Stomach (tissue), 8 donors: ENCODE measurements at regions not wholly inside any gene's neighbourhood (a gene's known extent, or its start where the extent isn't known, plus 50 kb on each side); places are given as distances from the start of the nearest gene placed in this dataset.
A peak's percentile ranks its signal among the peaks of the same experiment; 100 is the strongest.

Experiments
- DNase-seq, 2 donors: peaks; one replicate each; pipeline versions ENCODE4 v3.0.0 to v3.0.0-alpha.2; 2013 to 2019
- H3K27ac ChIP-seq, 5 donors: fragments of 200-600 bp in 4 of 5; sonication (generic) in 4 of 5; one replicate each; pipeline ENCODE4 v1.5.1; 2013 to 2019; ENCODE audit warnings: mild to moderate bottlenecking in 1 of 5, moderate library complexity in 1 of 5
- H3K27me3 ChIP-seq, 3 donors: fragments of 200-600 bp; sonication (generic); one replicate each; pipeline ENCODE4 v1.5.1; 2017 to 2019; ENCODE audit warnings: mixed run types in 1 of 3
- H3K36me3 ChIP-seq, 4 donors: fragments of 200-600 bp; sonication (generic); 1 replicate in 3 of 4; 2 replicates in 1 of 4; pipeline ENCODE4 v1.5.1; 2016 to 2019
- H3K4me1 ChIP-seq, 4 donors: fragments of 200-600 bp; sonication (generic); one replicate each; pipeline ENCODE4 v1.5.1; 2016 to 2019
- H3K4me3 ChIP-seq, 4 donors: fragments of 200-600 bp; sonication (generic) in 3 of 4; one replicate each; pipeline ENCODE4 v1.5.1; 2016 to 2019; ENCODE audit warnings: mild to moderate bottlenecking in 1 of 4
- H3K9me3 ChIP-seq, 4 donors: fragments of 200-600 bp; sonication (generic); one replicate each; pipeline ENCODE4 v1.5.1; 2016 to 2019
- EP300 ChIP-seq: sonication (generic); formaldehyde crosslinking; IDR thresholded peaks from one replicate; pipeline ENCODE4 v1.6.1; 2017; ENCODE audit warnings: antibody characterized with exemption
- POLR2A ChIP-seq, 4 donors: fragments of 450-650 bp; IDR thresholded peaks; one replicate each; pipeline ENCODE4 v1.6.1; 2016; ENCODE audit warnings: antibody characterized with exemption in 4 of 4, control low read depth in 2 of 4, mild to moderate bottlenecking in 1 of 4, moderate library complexity in 1 of 4
- POLR2AphosphoS5 ChIP-seq, 3 donors: sonication (generic); formaldehyde crosslinking; IDR thresholded peaks; one replicate each; pipeline ENCODE4 v1.6.1; 2016; ENCODE audit warnings: antibody characterized with exemption in 3 of 3
- WGBS, 5 donors: extraction: QIAGEN DNeasy Blood & Tissue Kit in 3 of 5; methylation state at CpG; one replicate each; pipeline versions ENCODE4 v1.1.5 to v1.1.7; 2013 to 2018; 5-methylcytosine and 5-hydroxymethylcytosine counted together
- intact Hi-C: fragments of 100-400 bp; cut with DNase I; formaldehyde crosslinking; loops from one replicate; pipeline ENCODE4 v1.15.1; 2023; ENCODE audit warnings: low total_unique reads
- TF ChIP-seq, protein P1 (sequence below), 7 experiments: fragments of 450-650 bp in 4 of 7; fragments of 200-600 bp in 3 of 7; sonication (generic) in 3 of 7; IDR thresholded peaks; one replicate each; pipeline ENCODE4 v1.5.1; 2016 to 2019; ENCODE audit warnings: antibody characterized with exemption in 7 of 7, control low read depth in 2 of 7, mild to moderate bottlenecking in 1 of 7
- donor health status: healthy with polysubstance abuse.
- donor health status: Bipolar disorder and iron deficiency.
- donor health status: healthy.

DNA sequence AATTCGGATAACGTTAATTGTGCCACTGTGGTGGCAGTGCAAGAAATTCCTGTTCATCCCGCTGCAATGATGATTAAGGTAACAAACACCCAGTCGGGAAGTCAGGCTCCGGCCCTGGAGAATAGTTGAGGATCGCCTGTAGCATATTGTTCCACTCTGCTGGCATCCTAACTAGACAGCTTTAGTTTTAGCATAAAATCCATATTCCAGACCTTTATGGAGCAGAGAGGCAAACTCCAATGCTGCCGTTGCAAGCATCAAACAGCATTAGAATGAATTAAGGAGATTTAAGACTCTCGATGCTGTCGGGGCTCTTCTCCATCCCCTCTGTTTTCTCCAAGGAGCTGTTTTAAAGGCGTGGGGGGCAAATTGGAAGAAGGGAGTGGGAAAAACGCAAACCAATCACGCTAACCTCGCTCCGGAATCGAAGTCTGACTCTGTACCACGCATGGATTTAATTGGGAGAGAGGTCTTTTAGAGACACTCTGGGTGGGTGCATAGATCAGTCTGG, 660.4 kb downstream of the VRK1 start:
- peaks cover 5 to 13% (median 10%) of the 10 kb centered on the region in 4 donors for H3K9me3 ChIP-seq
- H3K27ac ChIP-seq = no peak overlapping the region
- peaks cover 0 to 41% (median 5%) of the 10 kb centered on the region in 3 donors for H3K27me3 ChIP-seq
- TF ChIP-seq POLR2AphosphoS5 (IDR thresholded peaks at IDR 0.05) (no peak), EP300 (no peak), POLR2A (IDR thresholded peaks at IDR 0.05) (no peak)
- TF ChIP-seq, protein P1, sequence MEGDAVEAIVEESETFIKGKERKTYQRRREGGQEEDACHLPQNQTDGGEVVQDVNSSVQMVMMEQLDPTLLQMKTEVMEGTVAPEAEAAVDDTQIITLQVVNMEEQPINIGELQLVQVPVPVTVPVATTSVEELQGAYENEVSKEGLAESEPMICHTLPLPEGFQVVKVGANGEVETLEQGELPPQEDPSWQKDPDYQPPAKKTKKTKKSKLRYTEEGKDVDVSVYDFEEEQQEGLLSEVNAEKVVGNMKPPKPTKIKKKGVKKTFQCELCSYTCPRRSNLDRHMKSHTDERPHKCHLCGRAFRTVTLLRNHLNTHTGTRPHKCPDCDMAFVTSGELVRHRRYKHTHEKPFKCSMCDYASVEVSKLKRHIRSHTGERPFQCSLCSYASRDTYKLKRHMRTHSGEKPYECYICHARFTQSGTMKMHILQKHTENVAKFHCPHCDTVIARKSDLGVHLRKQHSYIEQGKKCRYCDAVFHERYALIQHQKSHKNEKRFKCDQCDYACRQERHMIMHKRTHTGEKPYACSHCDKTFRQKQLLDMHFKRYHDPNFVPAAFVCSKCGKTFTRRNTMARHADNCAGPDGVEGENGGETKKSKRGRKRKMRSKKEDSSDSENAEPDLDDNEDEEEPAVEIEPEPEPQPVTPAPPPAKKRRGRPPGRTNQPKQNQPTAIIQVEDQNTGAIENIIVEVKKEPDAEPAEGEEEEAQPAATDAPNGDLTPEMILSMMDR (IDR thresholded peaks at IDR 0.05) = no peak
- H3K36me3 ChIP-seq = no peaks in the 10 kb centered on the region
- DNase-seq = no peak
- 82 to 88% (median 86%) methylated on average over 16 of the region's 16 CpGs for WGBS, 5 donors
- no peak overlapping the region for H3K4me3 ChIP-seq
- intact Hi-C loops = no loop called here
- H3K4me1 ChIP-seq = peaks cover 0 to 16% (median 6%) of the 10 kb centered on the region in 4 donors

DNA sequence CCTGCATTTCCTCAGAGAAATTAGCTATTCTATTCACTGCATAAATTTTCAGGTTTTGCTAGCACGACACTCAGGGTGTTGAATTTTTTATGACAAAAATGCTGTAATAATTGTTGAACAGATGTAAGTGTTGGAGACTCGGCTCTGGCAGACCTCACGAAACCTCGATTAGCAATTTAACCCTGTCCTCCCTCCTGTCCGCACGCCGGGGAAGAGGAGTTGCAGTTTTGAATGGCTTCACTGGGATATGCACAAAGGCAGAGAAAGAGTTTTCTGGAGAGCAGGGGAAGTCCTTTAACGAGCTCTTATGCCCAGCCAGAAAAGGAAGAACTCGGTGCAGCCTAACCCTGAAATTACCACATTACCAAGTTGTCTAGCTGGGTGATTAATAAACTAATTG, 661.1 kb downstream of the VRK1 start:
- no peak for DNase-seq
- intact Hi-C loops = no loop called here
- TF ChIP-seq, protein P1 (IDR thresholded peaks at IDR 0.05) = no peak
- TF ChIP-seq POLR2AphosphoS5 (IDR thresholded peaks at IDR 0.05) (no peak), POLR2A (IDR thresholded peaks at IDR 0.05) (no peak), EP300 (no peak)
- WGBS, 5 donors = 42 to 58% (median 54%) methylated on average over 9 of the region's 9 CpGs
- H3K27me3 ChIP-seq = peaks cover 0 to 41% (median 5%) of the 10 kb centered on the region in 3 donors
- peaks cover 5 to 16% (median 12%) of the 10 kb centered on the region in 4 donors for H3K9me3 ChIP-seq
- H3K4me1 ChIP-seq = peaks cover 0 to 16% (median 6%) of the 10 kb centered on the region in 4 donors
- peak overlapping the region; percentile 29 to 32 (median 31) for H3K4me3 ChIP-seq
- peak overlapping the region in 2 of 5 donors; percentile 33 to 38 for H3K27ac ChIP-seq
- no peaks in the 10 kb centered on the region for H3K36me3 ChIP-seq

DNA sequence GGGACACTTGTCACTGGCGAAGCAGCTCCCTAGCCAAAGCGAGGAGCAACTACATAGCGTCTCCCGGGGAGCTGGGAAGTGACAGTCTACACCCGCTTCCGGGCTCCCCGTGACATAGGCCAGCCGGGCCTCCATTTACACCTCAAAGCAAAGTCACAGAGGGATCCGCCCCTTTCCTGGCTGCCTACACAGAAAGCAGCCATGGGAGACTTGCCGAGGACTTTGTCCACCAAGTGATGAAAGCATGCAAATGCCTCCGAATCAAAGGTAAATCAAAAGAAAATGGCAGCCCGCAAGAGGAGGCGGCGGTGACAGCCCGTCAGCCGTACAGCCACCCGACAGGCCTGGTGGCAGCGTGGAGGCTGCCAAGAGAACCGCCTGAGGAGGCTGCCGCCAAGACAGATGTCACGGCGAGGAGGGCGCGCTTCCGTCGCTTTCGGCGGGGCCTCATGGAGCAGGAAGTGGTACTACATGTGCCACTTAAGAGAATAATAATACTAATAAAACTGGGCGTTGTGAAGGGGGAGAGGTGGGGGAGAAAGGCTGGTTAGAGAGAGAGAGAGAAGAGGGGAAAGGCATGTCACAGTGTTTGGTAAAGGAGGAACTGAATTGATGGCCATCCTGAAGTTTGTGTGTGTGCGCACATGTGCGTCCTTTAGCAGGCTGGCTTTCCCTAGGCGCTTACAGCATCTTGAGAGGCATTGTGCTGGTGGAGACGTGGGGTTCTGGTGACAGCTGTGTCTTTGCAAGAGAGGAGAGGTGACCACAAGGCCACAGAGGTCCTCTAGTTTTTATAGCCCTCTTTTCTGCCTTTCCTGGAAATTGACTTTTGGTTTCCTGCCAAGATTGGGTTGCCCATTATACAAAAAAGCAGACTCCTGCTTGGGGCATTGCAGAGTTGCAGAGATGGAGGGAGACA, 661.7 kb downstream of the VRK1 start:
- intact Hi-C loops = no loop called here
- Histone ChIP-seq H3K9me3 (peaks cover 5 to 16% (median 12%) of the 10 kb centered on the region in 4 donors), H3K27me3 (peaks cover 0 to 41% (median 5%) of the 10 kb centered on the region in 3 donors), H3K4me3 (peak overlapping the region; percentile 29 to 32 (median 31)), H3K4me1 (peaks cover 0 to 16% (median 6%) of the 10 kb centered on the region in 4 donors), H3K27ac (peak overlapping the region in 2 of 5 donors; percentile 33 to 38), H3K36me3 (no peaks in the 10 kb centered on the region)
- DNase-seq = peak; percentile 38 to 80
- TF ChIP-seq, protein P1 (IDR thresholded peaks at IDR 0.05) = no peak
- TF ChIP-seq POLR2AphosphoS5 (IDR thresholded peaks at IDR 0.05) (no peak), EP300 (no peak), POLR2A (IDR thresholded peaks at IDR 0.05) (no peak)
- 18 to 27% (median 21%) methylated on average over 25 to 33 of the region's 33 CpGs for WGBS, 5 donors

DNA sequence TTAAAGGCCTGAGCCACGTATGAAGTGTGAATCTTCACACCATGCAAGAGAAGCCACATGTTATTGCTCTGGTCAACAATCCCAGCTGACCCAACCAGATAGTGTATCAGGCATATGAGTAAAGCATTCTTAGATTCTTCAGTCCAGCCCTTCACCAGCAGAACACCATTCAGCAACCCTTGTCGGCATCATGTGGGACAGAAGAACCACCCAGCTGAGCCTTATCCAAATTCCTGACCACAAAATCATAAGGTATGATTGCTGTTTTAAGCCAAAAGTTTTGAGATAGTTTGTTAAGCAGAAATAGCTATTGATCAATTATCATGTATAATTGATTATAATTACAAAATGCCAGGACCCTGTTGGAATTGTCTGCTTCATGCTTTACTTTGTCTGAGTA, 664.9 kb downstream of the VRK1 start:
- Histone ChIP-seq H3K27me3 (peaks cover 0 to 24% (median 5%) of the 10 kb centered on the region in 3 donors), H3K27ac (no peak overlapping the region), H3K4me1 (peaks cover 0 to 16% (median 6%) of the 10 kb centered on the region in 4 donors), H3K9me3 (peaks cover 5 to 16% (median 12%) of the 10 kb centered on the region in 4 donors), H3K4me3 (no peak overlapping the region), H3K36me3 (no peaks in the 10 kb centered on the region)
- intact Hi-C loops = no loop called here
- WGBS, 5 donors = 79 to 88% (median 85%) methylated on average over 2 of the region's 2 CpGs
- no peak for DNase-seq
- TF ChIP-seq POLR2A (IDR thresholded peaks at IDR 0.05) (no peak), POLR2AphosphoS5 (IDR thresholded peaks at IDR 0.05) (no peak), EP300 (no peak)
- TF ChIP-seq, protein P1 (IDR thresholded peaks at IDR 0.05) = no peak
